KOPT-K1 (cell line): ENCODE measurements at regions not wholly inside any gene's neighbourhood (a gene's known extent, or its start where the extent isn't known, plus 50 kb on each side); places are given as distances from the start of the nearest gene placed in this dataset.

Experiments
- H3K27ac ChIP-seq: fragments of 200-600 bp; sonication (generic); 2 replicates; pipeline ENCODE4 v1.5.1; 2016; ENCODE audit warnings: antibody characterized with exemption, mild to moderate bottlenecking, low read depth, low read length; ENCODE audit not compliant: poor library complexity, severe bottlenecking
- H3K36me3 ChIP-seq: fragments of 200-600 bp; sonication (generic); 2 replicates; pipeline ENCODE4 v1.5.1; 2017; ENCODE audit warnings: antibody characterized with exemption, mild to moderate bottlenecking, low read length, moderate library complexity; ENCODE audit not compliant: insufficient read depth
- H3K9me3 ChIP-seq: fragments of 200-600 bp; sonication (generic); 2 replicates; pipeline ENCODE4 v1.5.1; 2017; ENCODE audit warnings: antibody characterized with exemption, low read length, mild to moderate bottlenecking; ENCODE audit not compliant: insufficient read depth, poor library complexity, severe bottlenecking

GRCh38 chr1:39085174-39085573 lies 59.0 kb downstream of the NDUFS5 start:
- Histone ChIP-seq H3K27ac (no peak overlapping the region), H3K9me3 (no peaks in the 10 kb centered on the region), H3K36me3 (no peaks in the 10 kb centered on the region)

DNA sequence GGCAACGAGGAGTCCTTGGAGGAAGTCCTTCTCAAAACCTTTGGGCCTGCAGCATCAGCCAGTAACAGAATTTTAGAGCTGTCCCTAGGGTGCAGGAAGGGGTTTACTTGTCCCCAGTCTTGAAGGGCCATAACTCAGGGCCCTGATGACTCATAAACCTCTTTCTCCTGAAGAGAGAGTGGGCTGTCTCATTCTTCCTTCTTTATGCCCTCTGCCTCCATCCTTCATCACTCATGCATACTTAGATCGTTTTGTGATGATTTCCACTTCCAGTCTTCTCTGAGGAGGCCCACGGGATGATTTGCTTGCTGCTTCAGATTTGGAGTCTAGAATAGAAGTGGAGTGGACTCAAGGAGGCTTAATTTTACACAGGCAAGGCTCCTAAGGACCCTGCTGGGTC lies 60.2 kb downstream of the NDUFS5 start:
- H3K9me3 ChIP-seq, result no peaks in the 10 kb centered on the region
- no peak overlapping the region for H3K27ac ChIP-seq
- no peaks in the 10 kb centered on the region for H3K36me3 ChIP-seq

GRCh38 chr1:39086865-39087409 lies 60.8 kb downstream of the NDUFS5 start:
- Histone ChIP-seq H3K9me3 (no peaks in the 10 kb centered on the region), H3K36me3 (no peaks in the 10 kb centered on the region), H3K27ac (no peak overlapping the region)

- no peak overlapping the region for H3K27ac ChIP-seq
- no peaks in the 10 kb centered on the region for H3K36me3 ChIP-seq
- H3K9me3 ChIP-seq, result no peaks in the 10 kb centered on the region
Observed at GRCh38 chr1:39087435-39087834, 61.3 kb downstream of the NDUFS5 start.

DNA sequence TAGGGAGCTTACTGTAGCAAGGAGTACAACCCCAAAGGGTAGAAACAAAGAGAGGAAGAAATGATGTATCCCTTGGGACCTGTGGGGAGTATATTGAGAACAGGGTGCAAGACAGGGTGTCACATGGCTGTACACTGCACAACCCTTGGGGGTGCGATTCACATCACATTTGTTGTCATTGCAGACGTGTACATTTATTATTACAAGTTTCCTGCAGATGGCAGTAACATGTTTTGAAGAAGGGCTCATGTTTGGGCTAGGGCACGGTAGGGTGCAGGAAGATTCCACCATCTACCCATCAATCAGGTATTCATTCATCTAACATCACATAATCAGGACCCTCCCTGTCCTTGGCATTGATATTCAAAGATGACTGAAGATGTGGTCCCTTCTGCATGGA lies 62.5 kb downstream of the NDUFS5 start:
- H3K36me3 ChIP-seq, result no peaks in the 10 kb centered on the region
- H3K9me3 ChIP-seq, result no peaks in the 10 kb centered on the region
- no peak overlapping the region for H3K27ac ChIP-seq

DNA sequence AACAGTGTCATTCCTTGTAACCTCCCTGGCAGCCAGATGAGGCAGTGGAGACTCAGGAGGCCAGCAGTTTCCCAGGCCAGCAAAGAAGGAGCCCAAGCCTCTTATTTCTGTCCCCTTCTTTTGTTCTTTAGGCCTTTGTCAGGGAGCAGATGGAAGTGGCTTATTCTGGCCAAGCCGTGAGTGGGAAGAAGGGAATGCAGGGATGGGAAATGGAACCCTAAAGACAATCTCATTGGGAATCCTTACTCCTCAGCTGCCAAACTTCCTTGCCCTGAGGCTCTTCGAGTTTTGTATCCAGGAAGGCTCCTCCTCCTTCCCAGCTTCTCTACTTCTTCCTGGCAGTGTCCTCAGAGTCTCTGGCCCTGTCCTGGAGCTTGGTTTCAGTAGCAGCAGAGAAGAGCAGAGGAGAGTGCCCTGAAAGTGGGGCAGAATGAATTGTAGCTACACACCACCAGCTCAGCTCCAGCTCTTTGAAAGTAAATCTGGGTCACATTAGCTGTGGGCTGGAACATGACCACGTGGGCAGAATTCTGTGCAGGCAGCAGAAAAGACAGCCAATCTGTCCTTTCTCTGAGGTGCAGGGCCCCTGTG lies 63.9 kb downstream of the NDUFS5 start:
- Histone ChIP-seq H3K27ac (no peak overlapping the region), H3K36me3 (no peaks in the 10 kb centered on the region), H3K9me3 (no peaks in the 10 kb centered on the region)

GRCh38 chr1:39090757-39091380 lies 64.7 kb downstream of the NDUFS5 start:
- Histone ChIP-seq H3K9me3 (no peaks in the 10 kb centered on the region), H3K36me3 (no peaks in the 10 kb centered on the region), H3K27ac (no peak overlapping the region)

GRCh38 chr1:39091845-39092645 lies 65.9 kb downstream of the NDUFS5 start:
- H3K27ac ChIP-seq, result no peak overlapping the region
- no peaks in the 10 kb centered on the region for H3K9me3 ChIP-seq
- H3K36me3 ChIP-seq, result no peaks in the 10 kb centered on the region

DNA sequence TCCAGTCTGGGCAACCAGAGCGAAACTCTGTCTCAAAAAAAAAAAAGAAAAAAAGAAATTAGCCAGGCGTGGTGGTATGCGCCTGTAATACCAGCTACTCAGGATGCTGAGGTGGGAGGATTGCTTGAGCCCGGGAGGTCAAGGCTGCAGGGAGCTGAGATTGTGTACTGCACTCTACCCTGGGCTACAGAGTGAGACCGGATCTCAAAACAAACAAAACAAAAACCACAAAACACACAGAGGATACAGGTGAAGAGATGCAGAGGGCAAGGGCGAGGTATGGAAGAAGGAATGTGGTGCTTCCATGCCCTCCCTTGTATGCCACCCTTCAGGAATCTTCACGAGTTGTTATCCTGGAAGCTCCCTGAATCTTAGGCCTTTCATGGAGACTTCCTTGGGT lies 68.5 kb downstream of the NDUFS5 start:
- Histone ChIP-seq H3K9me3 (no peaks in the 10 kb centered on the region), H3K36me3 (no peaks in the 10 kb centered on the region), H3K27ac (no peak overlapping the region)

GRCh38 chr1:39098546-39099250 lies 72.5 kb downstream of the NDUFS5 start:
- Histone ChIP-seq H3K36me3 (no peaks in the 10 kb centered on the region), H3K27ac (no peak overlapping the region), H3K9me3 (no peaks in the 10 kb centered on the region)

DNA sequence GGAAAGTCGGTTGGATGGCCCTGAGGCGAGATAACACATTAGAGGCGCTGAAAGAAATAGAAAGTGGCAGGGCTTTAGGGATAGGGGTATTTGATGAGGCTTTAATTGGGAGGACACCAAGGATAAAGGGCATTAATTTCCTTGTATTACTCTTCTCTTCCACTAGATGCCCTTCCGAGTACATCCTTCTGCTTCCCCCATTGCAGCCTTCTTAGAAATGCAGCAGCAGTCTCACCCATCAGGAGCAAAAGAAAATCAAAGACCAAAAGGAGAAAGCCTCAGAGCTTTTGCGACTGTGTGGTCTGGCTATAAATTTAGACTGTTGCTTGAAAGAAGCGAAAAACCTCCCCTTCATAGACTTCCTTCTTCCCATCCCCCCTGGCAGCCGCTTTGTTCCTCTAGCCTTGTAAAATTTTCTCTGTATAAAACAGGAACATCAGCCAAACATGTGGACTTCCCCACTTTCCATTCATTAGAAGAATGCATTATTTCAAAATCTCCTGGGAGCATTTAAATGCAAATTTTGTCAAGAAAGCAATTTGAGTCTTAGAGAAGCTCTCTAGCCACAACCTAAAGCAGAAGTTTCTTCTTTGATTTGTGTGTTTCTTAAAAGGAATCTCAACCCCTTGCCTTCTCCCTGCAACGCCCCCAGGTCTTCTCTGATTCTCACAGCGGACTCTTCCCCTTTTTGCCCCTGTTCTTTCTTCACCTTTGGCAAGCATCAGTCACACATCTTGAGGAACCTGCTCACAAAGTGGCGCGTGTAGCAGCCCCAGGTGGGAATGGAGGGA lies 76.6 kb downstream of the NDUFS5 start:
- Histone ChIP-seq H3K27ac (peak overlapping the region; percentile 1), H3K36me3 (no peaks in the 10 kb centered on the region), H3K9me3 (no peaks in the 10 kb centered on the region)

- H3K27ac ChIP-seq, result peak overlapping the region; percentile 1
- no peaks in the 10 kb centered on the region for H3K36me3 ChIP-seq
- H3K9me3 ChIP-seq, result no peaks in the 10 kb centered on the region
Observed at GRCh38 chr1:39103328-39104157, 77.4 kb downstream of the NDUFS5 start.

DNA sequence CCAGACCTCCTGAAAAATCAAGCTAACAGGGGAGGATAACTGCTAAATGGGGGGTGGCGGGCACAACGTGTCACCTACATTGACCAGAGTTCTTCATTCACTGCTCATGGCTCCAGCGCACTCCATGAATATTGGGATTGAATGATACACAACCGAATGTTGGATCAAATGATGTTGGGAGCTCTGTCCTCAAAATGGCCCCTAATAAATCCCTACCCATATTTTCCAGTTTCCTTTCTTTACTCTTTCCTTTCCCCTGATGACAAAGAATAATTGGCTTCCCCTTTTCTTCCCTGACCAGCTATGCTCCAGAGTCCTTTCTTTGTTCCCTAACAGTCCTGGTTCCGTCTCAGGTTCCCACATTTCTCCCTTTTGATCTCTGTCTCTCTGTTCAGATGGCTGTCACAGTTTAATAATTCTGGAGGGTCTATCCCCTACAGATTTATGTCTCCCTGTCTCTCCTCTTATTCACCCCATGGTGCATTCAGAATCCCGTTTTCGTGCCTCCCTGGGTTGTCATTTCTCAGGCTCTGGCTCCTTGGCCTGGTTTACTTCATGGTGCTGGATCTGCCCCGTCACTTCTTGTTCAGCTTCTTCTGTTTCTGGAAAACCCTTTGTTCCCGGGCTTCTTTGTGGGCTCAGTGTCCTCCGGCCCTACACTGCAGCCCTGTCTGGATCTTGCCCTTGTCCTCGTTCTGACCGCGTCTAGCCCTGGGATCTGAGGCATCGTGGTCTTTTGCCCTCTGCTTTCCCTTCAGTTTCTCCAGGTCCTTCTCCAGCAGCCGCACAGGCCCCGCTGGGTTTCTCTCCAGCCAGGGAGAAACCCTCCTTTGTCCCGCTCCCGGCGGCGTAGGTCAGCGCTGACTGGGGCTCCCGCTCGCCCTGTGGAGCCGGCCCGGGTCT lies 78.3 kb downstream of the NDUFS5 start:
- no peaks in the 10 kb centered on the region for H3K36me3 ChIP-seq
- H3K9me3 ChIP-seq, result no peaks in the 10 kb centered on the region
- H3K27ac ChIP-seq, result no peak overlapping the region
